ENCODE measurements at regions not wholly inside any gene's neighbourhood (a gene's known extent, or its start where the extent isn't known, plus 50 kb on each side); places are given as distances from the start of the nearest gene placed in this dataset.
A peak's percentile ranks its signal among the peaks of the same experiment; 100 is the strongest.

DNA sequence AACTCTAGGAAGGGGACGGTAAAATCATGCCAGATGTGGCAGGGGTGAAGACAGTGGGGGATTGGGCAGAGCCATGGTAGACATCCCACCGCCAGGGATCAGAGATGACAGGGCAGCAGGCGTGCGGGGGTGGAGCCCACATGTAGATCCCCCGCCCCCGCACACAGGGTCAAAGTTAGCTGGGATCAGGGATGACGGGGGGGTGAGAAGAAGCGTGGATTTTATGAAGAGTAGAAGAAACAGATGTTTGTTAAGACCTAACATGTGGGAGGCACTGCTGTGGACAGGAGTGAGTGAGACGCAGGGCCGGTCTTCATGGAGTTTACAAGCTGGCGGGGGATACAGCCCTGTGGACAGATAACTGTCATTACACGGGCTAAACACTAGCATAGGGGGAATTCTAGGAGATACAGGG lies 154.0 kb upstream of the KLF14 start:
- no peak for TF ChIP-seq POLR2A (IDR thresholded peaks at IDR 0.05)
- TF ChIP-seq, protein P1, sequence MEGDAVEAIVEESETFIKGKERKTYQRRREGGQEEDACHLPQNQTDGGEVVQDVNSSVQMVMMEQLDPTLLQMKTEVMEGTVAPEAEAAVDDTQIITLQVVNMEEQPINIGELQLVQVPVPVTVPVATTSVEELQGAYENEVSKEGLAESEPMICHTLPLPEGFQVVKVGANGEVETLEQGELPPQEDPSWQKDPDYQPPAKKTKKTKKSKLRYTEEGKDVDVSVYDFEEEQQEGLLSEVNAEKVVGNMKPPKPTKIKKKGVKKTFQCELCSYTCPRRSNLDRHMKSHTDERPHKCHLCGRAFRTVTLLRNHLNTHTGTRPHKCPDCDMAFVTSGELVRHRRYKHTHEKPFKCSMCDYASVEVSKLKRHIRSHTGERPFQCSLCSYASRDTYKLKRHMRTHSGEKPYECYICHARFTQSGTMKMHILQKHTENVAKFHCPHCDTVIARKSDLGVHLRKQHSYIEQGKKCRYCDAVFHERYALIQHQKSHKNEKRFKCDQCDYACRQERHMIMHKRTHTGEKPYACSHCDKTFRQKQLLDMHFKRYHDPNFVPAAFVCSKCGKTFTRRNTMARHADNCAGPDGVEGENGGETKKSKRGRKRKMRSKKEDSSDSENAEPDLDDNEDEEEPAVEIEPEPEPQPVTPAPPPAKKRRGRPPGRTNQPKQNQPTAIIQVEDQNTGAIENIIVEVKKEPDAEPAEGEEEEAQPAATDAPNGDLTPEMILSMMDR (IDR thresholded peaks at IDR 0.05): no peak
- TF ChIP-seq EP300 (IDR thresholded peaks at IDR 0.05): no peak
- no peak for TF ChIP-seq POLR2AphosphoS5 (IDR thresholded peaks at IDR 0.05)
- no peaks in the 10 kb centered on the region for H3K27me3 ChIP-seq
- H3K36me3 ChIP-seq: peaks cover 16 to 67% (median 33%) of the 10 kb centered on the region in 4 donors
- H3K27ac ChIP-seq: peak overlapping the region; percentile 37 to 91 (median 60)
- no peaks in the 10 kb centered on the region for H3K9me3 ChIP-seq
- DNase-seq: no peak
- no peak overlapping the region for H3K4me3 ChIP-seq
- H3K4me1 ChIP-seq: peaks cover 61 to 80% (median 70%) of the 10 kb centered on the region in 4 donors
- ATAC-seq (ENCODE audit: low FRiP score in 2 of 2): no peak
- WGBS, 2 donors: 81 to 92% methylated on average over 12 of the region's 12 CpGs

DNA sequence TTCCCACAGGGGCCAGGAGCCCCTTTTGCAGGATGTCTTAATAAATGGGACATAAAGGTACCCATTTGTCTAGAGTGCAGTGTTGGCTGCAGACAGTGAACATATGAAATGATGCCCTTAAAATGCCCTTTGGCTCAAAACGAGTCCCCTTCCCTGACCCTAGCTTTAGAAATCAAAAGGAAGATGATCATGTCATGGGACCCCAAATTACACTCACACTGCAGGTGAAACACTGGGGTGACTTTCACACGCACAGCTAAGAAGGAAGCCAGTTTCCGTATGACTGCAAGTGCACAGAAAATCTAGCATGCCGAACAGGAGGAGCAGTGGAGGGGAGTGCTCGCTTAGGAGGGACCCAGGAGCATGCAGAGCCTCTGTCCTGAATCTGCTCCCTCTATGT lies 154.5 kb upstream of the KLF14 start:
- Histone ChIP-seq H3K36me3 (peaks cover 14 to 62% (median 30%) of the 10 kb centered on the region in 4 donors), H3K9me3 (no peaks in the 10 kb centered on the region), H3K4me1 (peaks cover 65 to 83% (median 75%) of the 10 kb centered on the region in 4 donors), H3K4me3 (no peak overlapping the region), H3K27me3 (no peaks in the 10 kb centered on the region), H3K27ac (peak overlapping the region; percentile 37 to 91 (median 60))
- WGBS, 2 donors: 71 to 83% methylated on average over 5 of the region's 5 CpGs
- DNase-seq: no peak
- ATAC-seq (ENCODE audit: low FRiP score in 2 of 2): no peak
- no peak for TF ChIP-seq EP300 (IDR thresholded peaks at IDR 0.05)
- no peak for TF ChIP-seq POLR2AphosphoS5 (IDR thresholded peaks at IDR 0.05)
- TF ChIP-seq POLR2A (IDR thresholded peaks at IDR 0.05): no peak
- TF ChIP-seq, protein P1 (IDR thresholded peaks at IDR 0.05): no peak

DNA sequence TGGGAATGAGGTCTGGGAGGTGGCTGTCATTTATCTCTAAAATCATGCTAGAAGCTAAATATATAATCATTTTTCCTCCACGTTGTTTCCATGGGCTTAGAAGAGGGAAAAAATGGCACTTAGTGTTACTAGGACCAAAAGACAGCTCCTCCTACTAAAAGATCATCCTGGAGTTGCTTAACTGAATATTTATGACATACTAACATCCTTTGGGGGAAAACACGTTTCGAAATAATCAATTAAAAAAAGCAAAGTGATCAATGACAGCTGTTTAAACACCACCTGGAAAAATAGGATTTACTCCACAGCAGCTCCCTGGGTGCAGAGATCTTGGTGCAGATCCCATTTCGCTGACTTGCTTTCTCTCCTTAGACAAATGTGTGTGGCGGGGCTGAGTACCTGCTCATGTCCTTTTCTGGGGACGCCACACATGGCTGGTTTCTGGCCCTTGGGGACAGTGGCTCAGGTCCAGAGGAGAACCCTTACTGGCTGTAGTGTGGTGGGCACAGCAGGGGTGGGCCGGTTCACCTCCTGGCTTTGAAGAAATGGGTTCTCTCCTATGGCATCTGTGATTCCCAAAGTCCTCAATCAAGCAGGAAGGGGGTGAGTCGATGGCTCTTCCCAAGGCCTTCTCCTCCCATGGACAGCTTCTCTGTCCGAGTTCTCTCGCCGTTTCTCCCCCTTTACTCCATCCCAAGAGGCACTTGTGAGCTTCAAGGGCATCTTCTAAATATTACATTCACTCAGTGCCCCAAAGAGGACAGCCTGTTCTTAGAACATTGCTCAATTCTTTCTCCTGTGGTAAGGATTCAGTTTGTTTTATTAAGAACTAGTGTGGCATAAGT lies 156.4 kb upstream of the KLF14 start:
- no peaks in the 10 kb centered on the region for H3K27me3 ChIP-seq
- TF ChIP-seq EP300 (IDR thresholded peaks at IDR 0.05): peak in 3 of 4 donors; percentile 81 to 98 (median 92)
- TF ChIP-seq, protein P1 (IDR thresholded peaks at IDR 0.05): no peak
- peak; percentile 60 for TF ChIP-seq POLR2AphosphoS5 (IDR thresholded peaks at IDR 0.05)
- no peak for TF ChIP-seq POLR2A (IDR thresholded peaks at IDR 0.05)
- H3K9me3 ChIP-seq: no peaks in the 10 kb centered on the region
- whole genome bisulfite sequencing, 2 donors: 65 to 70% methylated on average over 10 to 11 of the region's 11 CpGs
- ATAC-seq (ENCODE audit: low FRiP score in 2 of 2): peak; percentile 50 to 64
- peak in 1 of 2 donors; percentile 64 for DNase-seq
- H3K4me3 ChIP-seq: no peak overlapping the region
- peaks cover 72 to 92% (median 83%) of the 10 kb centered on the region in 4 donors for H3K4me1 ChIP-seq
- H3K36me3 ChIP-seq: peaks cover 2 to 48% (median 20%) of the 10 kb centered on the region in 4 donors
- peak overlapping the region; percentile 79 to 93 (median 91) for H3K27ac ChIP-seq

DNA sequence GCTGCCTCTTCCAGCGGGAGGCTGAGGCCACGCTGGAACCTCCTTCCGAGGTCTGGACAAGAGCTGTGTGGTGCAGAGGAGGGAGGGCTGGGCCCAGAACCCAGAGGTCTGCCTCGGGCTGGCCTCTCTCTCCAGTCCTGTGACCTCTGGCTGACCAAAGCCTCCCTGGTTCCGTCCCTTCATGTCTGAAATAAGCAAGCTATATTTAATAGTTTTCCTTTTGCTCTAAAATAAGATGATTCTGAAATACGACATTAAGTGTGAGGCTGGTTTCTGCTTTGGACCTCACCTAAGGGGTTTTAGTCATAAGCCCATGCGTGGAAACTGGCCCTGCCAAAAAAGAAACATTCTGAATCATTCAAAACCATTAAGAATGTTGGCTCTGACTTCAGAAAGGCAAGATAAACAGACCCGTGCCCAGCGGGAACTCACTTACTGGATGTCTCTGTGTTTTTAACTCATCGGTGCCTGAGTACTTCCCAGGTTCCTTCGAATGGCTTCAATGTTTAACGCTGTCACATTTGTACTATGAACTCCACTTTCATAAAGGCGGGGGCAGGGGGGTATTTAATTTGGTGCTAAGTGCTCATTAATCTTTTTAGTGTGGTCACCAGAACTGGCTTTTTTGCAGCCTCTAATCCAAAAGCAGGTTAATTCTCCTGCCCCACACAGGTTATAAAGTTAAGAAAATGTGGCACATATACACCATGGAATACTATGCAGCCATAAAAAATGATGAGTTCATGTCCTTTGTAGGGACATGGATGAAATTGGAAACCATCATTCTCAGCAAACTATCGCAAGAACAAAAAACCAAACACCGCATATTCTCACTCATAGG lies 157.5 kb upstream of the KLF14 start:
- no peaks in the 10 kb centered on the region for H3K9me3 ChIP-seq
- H3K4me3 ChIP-seq: no peak overlapping the region
- 44 to 55% methylated on average over 14 of the region's 15 CpGs for WGBS, 2 donors
- H3K27ac ChIP-seq: peak overlapping the region; percentile 79 to 93 (median 91)
- H3K4me1 ChIP-seq: peaks cover 68 to 92% (median 76%) of the 10 kb centered on the region in 4 donors
- H3K27me3 ChIP-seq: no peaks in the 10 kb centered on the region
- H3K36me3 ChIP-seq: peaks cover 0 to 52% (median 24%) of the 10 kb centered on the region in 4 donors
- TF ChIP-seq EP300 (IDR thresholded peaks at IDR 0.05) (peak in 3 of 4 donors; percentile 7 to 91 (median 50)), POLR2A (IDR thresholded peaks at IDR 0.05) (no peak), POLR2AphosphoS5 (IDR thresholded peaks at IDR 0.05) (peak; percentile 30 to 44)
- TF ChIP-seq, protein P1 (IDR thresholded peaks at IDR 0.05): no peak
- peak; percentile 24 to 78 for DNase-seq
- ATAC-seq (ENCODE audit: low FRiP score in 2 of 2): peak; percentile 70 to 76

Data from upper lobe of left lung (tissue), 6 donors.